HepG2 (cell line): ENCODE measurements at regions not wholly inside any gene's neighbourhood (a gene's known extent, or its start where the extent isn't known, plus 50 kb on each side); places are given as distances from the start of the nearest gene placed in this dataset.
A peak's percentile ranks its signal among the peaks of the same experiment; 100 is the strongest.

Source experiments
- ATAC-seq: fragments of 200-7000 bp; cut with Tn5 transposase; 3 replicates; pipeline ENCODE4 v1.9.1; 2020; ENCODE audit warnings: mild to moderate bottlenecking, moderate library complexity
- BruUV-seq: library from RNA; stranded (reverse); fragments of 400-500 nt; replicated peaks from 2 replicates; lab custom pipeline; 2021; lab: Mats Ljungman, UMichigan
- CTCF ChIA-PET: fragments of 300-600 bp; formaldehyde crosslinking; extraction: SDS; loops from one replicate; lab custom pipeline; 2021; ENCODE audit warnings: low total read pairs, inconsistent platforms, low intra/inter-chr PET ratio; lab: Yijun Ruan, JAX
- POLR2A ChIA-PET: fragments of 350-600 bp; sonication (Branson Sonifier 250); formaldehyde crosslinking; loops from one replicate; lab custom pipeline; 2020; ENCODE audit warnings: antibody characterized with exemption, inconsistent platforms; lab: Yijun Ruan, JAX
- DNase-seq: peaks from one replicate; pipeline ENCODE4 v3.0.0-alpha.2; 2015; ENCODE audit warnings: low spot score
- FAIRE-seq: peaks from 3 replicates; lab custom pipeline; 2011; peaks lifted over from hg19 to GRCh38; lab: Jason Lieb, UNC
- H2AFZ ChIP-seq: one replicate; pipeline ENCODE4 v1.6.1; 2011; ENCODE audit warnings: low read length, inconsistent platforms
- H3K27ac ChIP-seq: fragments of 300-600 bp; 3 replicates; pipeline ENCODE4 v1.8.0; 2011; ENCODE audit warnings: mixed run types, mild to moderate bottlenecking, mixed read lengths, low read length, inconsistent platforms; ENCODE audit not compliant: insufficient read depth; ENCODE audit errors: extremely low read length
- H3K27me3 ChIP-seq, 2 experiments: fragments of 200-600 bp in 1 of 2; 2 replicates in 1 of 2; 3 replicates in 1 of 2; pipeline versions ENCODE4 v1.6.0 to v1.8.0; 2011; ENCODE audit warnings: low read length in 2 of 2, mild to moderate bottlenecking in 2 of 2, moderate library complexity in 2 of 2, inconsistent platforms in 1 of 2; ENCODE audit not compliant: insufficient read depth in 2 of 2, control insufficient read depth in 1 of 2
- H3K36me3 ChIP-seq, 2 experiments: fragments of 200-600 bp in 1 of 2; replicated peaks in 1 of 2; 2 replicates in 1 of 2; 3 replicates in 1 of 2; pipeline versions ENCODE4 v1.5.1 to v1.8.0; 2011; ENCODE audit warnings: low read length in 2 of 2, inconsistent platforms in 1 of 2; ENCODE audit not compliant: insufficient read depth in 2 of 2, control insufficient read depth in 1 of 2
- H3K4me1 ChIP-seq: 2 replicates; pipeline ENCODE4 v1.5.1; 2012; ENCODE audit warnings: low read length, inconsistent platforms; ENCODE audit not compliant: insufficient read depth
- H3K4me2 ChIP-seq: 2 replicates; pipeline ENCODE4 v1.6.0; 2011; ENCODE audit warnings: low read depth, low read length, inconsistent platforms
- H3K4me3 ChIP-seq, 3 experiments: fragments of 200-600 bp in 1 of 3; sonication (generic), shearing (Covaris generic) in 1 of 3; replicated peaks in 1 of 3; 2 replicates each; pipeline ENCODE4 v1.5.1; 2011 to 2016; ENCODE audit warnings: low read length in 3 of 3, inconsistent platforms in 2 of 3, low read depth in 2 of 3, mild to moderate bottlenecking in 2 of 3, control low read depth in 1 of 3, mixed read lengths in 1 of 3; ENCODE audit not compliant: insufficient read depth in 1 of 3
- H3K79me2 ChIP-seq: one replicate; pipeline ENCODE4 v1.6.1; 2011; ENCODE audit warnings: low read length, inconsistent platforms; ENCODE audit not compliant: insufficient read depth
- H3K9ac ChIP-seq: 2 replicates; pipeline ENCODE4 v1.6.0; 2011; ENCODE audit warnings: mild to moderate bottlenecking, low read depth, low read length, inconsistent platforms; ENCODE audit not compliant: insufficient read depth
- H3K9me3 ChIP-seq: 2 replicates; pipeline ENCODE4 v1.5.1; 2012; ENCODE audit warnings: mild to moderate bottlenecking, low read length
- H4K20me1 ChIP-seq: 2 replicates; pipeline ENCODE4 v1.6.0; 2011; ENCODE audit warnings: inconsistent platforms, mild to moderate bottlenecking, low read length, moderate library complexity; ENCODE audit not compliant: insufficient read depth
- HOXA9 ChIP-seq: sonication (generic); formaldehyde crosslinking; IDR thresholded peaks from 2 replicates; pipeline ENCODE4 v1.8.1; 2022; ENCODE audit warnings: missing genetic modification reagents, mild to moderate bottlenecking, moderate library complexity, borderline replicate concordance
- NPAS2 ChIP-seq: sonication (generic); formaldehyde crosslinking; IDR thresholded peaks from 2 replicates; pipeline ENCODE4 v1.8.0; 2022; ENCODE audit warnings: mild to moderate bottlenecking, missing genetic modification reagents, borderline replicate concordance
- RAD51 ChIP-seq: fragments of 450-650 bp; IDR thresholded peaks from 2 replicates; pipeline ENCODE4 v1.6.1; 2016; ENCODE audit warnings: borderline replicate concordance
- ZBTB37 ChIP-seq: sonication (generic); formaldehyde crosslinking; IDR thresholded peaks from 2 replicates; pipeline ENCODE4 v1.4.0; 2020; ENCODE audit warnings: mild to moderate bottlenecking, missing genetic modification reagents
- ZBTB40 ChIP-seq, 2 experiments: fragments of 450-650 bp in 1 of 2; sonication (generic) in 1 of 2; formaldehyde crosslinking in 1 of 2; IDR thresholded peaks; 2 replicates each; pipeline versions ENCODE4 v1.6.1 to v1.8.0; 2016 to 2022; ENCODE audit warnings: antibody characterized with exemption in 1 of 2, mild to moderate bottlenecking in 1 of 2, missing genetic modification reagents in 1 of 2
- ZNF564 ChIP-seq: sonication (generic); formaldehyde crosslinking; IDR thresholded peaks from 2 replicates; pipeline ENCODE4 v1.8.1; 2023; ENCODE audit warnings: mild to moderate bottlenecking, missing genetic modification reagents
- ZNF768 ChIP-seq: sonication (generic); formaldehyde crosslinking; IDR thresholded peaks from 2 replicates; pipeline ENCODE4 v1.4.0; 2020; ENCODE audit warnings: missing genetic modification reagents
- WGBS: methylation state at CpG from one replicate; pipeline ENCODE4 v1.1.6; 2017; ENCODE audit warnings: low lambda C conversion rate; 5-methylcytosine and 5-hydroxymethylcytosine counted together
- in situ Hi-C: cut with HindIII; loops from 2 replicates; pipeline ENCODE4 v1.10.0; 2017; ENCODE audit warnings: low pct_unique_long_range_greater_than_20kb; ENCODE audit not compliant: extremely low pct_ligation_motif_present
- intact Hi-C: fragments of 100-400 bp; cut with micrococcal nuclease; formaldehyde crosslinking; loops from one replicate; pipeline ENCODE4 v1.10.0; 2022; ENCODE audit not compliant: unreplicated experiment

- Histone ChIP-seq H3K9ac (no peak overlapping the region), H3K9me3 (no peaks in the 10 kb centered on the region), H4K20me1 (no peaks in the 10 kb centered on the region), H3K27me3 (peaks cover 0 to 5% of the 10 kb centered on the region in 2 experiments; a peak in 1 of 5 replicates), H3K36me3 (no peaks in the 10 kb centered on the region), H3K4me2 (no peak overlapping the region), H3K79me2 (no peaks in the 10 kb centered on the region)
- intact Hi-C loops, result loop anchor here (2.0 kb wide), 1 partner anchor 20 kb away; no protein-coding TSS in a partner anchor
- no peak for DNase-seq
- POLR2A ChIA-PET, result interaction anchor here (2.6 kb wide), 1 partner anchor 11 kb away, joined by 12 read pairs; no protein-coding TSS in a partner anchor
- TF ChIP-seq HOXA9 (CRISPR knock-in tag), result no peak
- TF ChIP-seq ZNF564 (CRISPR knock-in tag), result peak; percentile 95; the same call in 1 of the 2 replicates
- no peak for TF ChIP-seq RAD51
- TF ChIP-seq ZBTB37, result no peak
- TF ChIP-seq, all 625 proteins: peak for 1
- H3K4me1 ChIP-seq, result peaks cover 43% of the 10 kb centered on the region
- CTCF ChIA-PET, result no interaction called here
- no peak overlapping the region for H2AFZ ChIP-seq
- BruUV-seq, result no TSS peak
- no peak overlapping the region for H3K27ac ChIP-seq
- no peak for ATAC-seq
- WGBS, result 9% methylated on average over 1 of the region's 1 CpG
- H3K4me3 ChIP-seq, result no peak overlapping the region
- FAIRE-seq, result no peak
- in situ Hi-C loops, result no loop called here
Measured at GRCh38 chr3:72141264-72141663, 356.3 kb upstream of the PROK2 start.

- Histone ChIP-seq H3K4me2 (no peak overlapping the region), H4K20me1 (no peaks in the 10 kb centered on the region), H3K36me3 (no peaks in the 10 kb centered on the region), H3K27me3 (peaks cover 0 to 9% of the 10 kb centered on the region in 2 experiments; a peak in 1 of 5 replicates), H2AFZ (no peak overlapping the region), H3K27ac (no peak overlapping the region), H3K9ac (no peak overlapping the region), H3K79me2 (no peaks in the 10 kb centered on the region), H3K9me3 (no peaks in the 10 kb centered on the region), H3K4me3 (no peak overlapping the region), H3K4me1 (peaks cover 24% of the 10 kb centered on the region)
- ChIA-PET CTCF (no interaction called here), POLR2A (no interaction called here)
- WGBS, result 23% methylated on average over 2 of the region's 2 CpGs
- ATAC-seq (no peak), FAIRE-seq (no peak), DNase-seq (no peak)
- intact Hi-C loops, result no loop called here
- in situ Hi-C loops, result no loop called here
- BruUV-seq, result no TSS peak
- TF ChIP-seq ZBTB40 (IDR thresholded peaks at IDR 0.05) (no peak), ZBTB40 (CRISPR knock-in tag; IDR thresholded peaks at IDR 0.05) (0 out of 2 replicates have a peak, but pooled peaks have one; percentile 22), ZNF768 (CRISPR knock-in tag) (no peak), NPAS2 (CRISPR knock-in tag) (no peak)
Measured at GRCh38 chr3:72139316-72139715, 354.4 kb upstream of the PROK2 start.
